Jurkat, Clone E6-1 (cell line): ENCODE measurements at regions not wholly inside any gene's neighbourhood (a gene's known extent, or its start where the extent isn't known, plus 50 kb on each side); places are given as distances from the start of the nearest gene placed in this dataset.
"Not testable (repeated sequence)": the region's sequence is repeated elsewhere in the genome, so short reads cannot be mapped to it uniquely, and the experiment has no call there.

Source experiments
- DNase-seq: peaks from one replicate; pipeline ENCODE4 v3.0.0-alpha.2; 2011; ENCODE audit warnings: low read depth, low spot score
- H3K4me3 ChIP-seq: 2 replicates; pipeline ENCODE4 v1.5.1; 2011; ENCODE audit warnings: mild to moderate bottlenecking, low read length, control low read depth, moderate library complexity

GRCh38 chr21:26233297-26233696 lies 62.7 kb upstream of the APP start:
- not testable (repeated sequence) for DNase-seq, H3K4me3 ChIP-seq

- not testable (repeated sequence) for H3K4me3 ChIP-seq, DNase-seq
Observed at GRCh38 chr21:26232491-26232890, 61.9 kb upstream of the APP start.

DNA sequence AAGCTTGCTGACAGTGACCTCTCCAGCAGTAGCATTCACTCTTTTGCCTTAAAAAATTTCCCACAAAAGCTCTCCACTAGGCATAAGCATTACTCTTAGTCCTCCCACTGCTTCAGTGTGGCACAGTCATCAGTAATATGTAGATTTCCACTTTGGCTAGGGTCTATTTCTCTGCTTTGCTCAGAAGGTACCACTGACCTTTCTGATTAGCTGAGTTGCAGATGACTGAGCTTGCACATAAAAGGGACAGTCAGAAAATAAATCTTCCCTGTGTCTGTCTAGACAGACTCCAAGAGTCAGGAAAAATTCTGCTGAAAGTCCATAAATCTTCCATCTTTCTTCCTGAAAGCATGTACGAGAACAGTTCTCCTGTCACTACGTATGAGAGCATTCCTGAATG lies 56.6 kb upstream of the APP start:
- H3K4me3 ChIP-seq: no peak overlapping the region
- DNase-seq: no peak

DNA sequence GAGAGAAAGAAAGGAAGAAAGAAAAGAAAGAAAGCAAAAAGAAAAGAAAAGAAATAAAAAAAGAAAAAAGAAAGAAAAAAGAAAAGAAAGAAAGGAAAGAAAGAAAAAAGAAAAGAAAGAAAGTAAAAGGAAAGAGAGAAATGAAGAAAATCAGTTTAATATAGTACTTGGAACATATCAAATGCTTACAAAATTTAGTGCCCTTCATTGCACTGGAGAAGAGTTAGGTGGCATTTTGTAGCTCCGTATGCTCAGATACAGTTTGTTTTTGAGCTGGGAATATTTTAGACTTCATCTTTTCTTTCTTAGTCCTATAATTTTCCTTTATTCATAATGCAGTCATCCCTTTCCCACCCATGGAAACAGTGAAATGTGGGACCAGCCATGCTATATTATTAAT lies 56.2 kb upstream of the APP start:
- no peak for DNase-seq
- no peak overlapping the region for H3K4me3 ChIP-seq

DNA sequence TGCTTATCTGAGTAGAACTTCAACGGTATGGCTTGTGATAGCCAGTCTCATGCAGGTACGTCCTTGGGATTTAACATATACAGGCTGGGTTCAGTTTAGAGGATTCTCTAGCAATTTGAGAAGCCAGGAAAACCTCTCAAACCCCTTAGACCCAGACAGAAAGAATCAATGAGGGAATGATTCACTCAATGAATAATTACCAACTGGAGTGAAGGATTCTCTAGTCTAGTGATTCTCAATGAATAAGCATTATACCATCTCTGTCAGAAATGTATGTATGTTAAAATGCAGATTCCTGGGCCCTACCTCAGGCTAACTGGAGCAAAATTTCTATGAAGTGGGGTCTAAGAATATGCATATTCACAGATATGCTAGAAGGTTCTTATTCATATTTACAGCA lies 54.5 kb upstream of the APP start:
- no peak for DNase-seq
- no peak overlapping the region for H3K4me3 ChIP-seq

GRCh38 chr21:26224366-26224765 lies 53.8 kb upstream of the APP start:
- H3K4me3 ChIP-seq: no peak overlapping the region
- no peak for DNase-seq
